ENCODE measurements at regions not wholly inside any gene's neighbourhood (a gene's known extent, or its start where the extent isn't known, plus 50 kb on each side); places are given as distances from the start of the nearest gene placed in this dataset.

DNA sequence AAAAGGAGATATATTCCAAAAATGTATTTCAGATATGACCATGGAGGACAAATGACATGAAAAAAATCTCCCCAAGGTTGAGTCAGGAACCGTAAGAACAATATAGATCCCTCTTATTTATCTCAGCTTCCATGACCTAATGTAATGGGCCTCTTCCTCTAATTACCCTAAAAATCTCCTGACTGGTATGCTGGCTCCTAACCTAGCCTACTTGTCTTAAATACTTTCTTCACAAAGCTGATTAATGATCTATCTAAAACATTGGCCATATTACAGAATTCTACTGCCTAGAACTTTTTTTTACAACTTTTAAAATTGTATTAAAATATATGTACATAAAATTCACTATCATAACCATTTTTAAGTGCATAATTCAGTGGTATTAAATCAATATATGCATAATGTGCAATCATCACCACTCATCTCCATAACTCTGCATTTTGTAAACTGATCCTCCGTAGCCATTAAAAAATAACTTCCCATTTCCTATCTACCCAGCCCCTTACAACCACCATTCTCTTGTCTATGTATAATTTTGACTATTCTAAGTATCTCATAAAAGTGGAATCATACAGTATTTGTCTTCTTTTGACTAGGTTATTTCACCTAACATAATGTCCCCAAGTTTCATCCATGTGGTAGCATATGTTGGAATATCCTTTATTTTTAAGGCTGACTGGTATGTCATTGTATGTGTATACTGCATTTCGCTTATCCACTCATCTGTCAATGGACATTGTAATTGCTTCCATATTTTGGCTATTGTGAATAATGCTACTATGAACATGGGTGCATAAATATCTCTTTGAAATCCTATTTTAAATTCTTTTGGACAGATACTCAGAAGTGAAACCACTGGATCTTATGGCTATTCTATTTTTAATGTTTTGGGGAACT, 464.6 kb downstream of the ADAMTS20 start:
- H3K4me3 ChIP-seq: no peak overlapping the region
- intact Hi-C loops (cut with DNase I): no loop called here
- no peaks in the 10 kb centered on the region for H3K4me1 ChIP-seq (replicated peaks)
- no peaks in the 10 kb centered on the region for H3K9me3 ChIP-seq
- 90% methylated on average over 3 of the region's 3 CpGs for WGBS
- TF ChIP-seq, protein P1, sequence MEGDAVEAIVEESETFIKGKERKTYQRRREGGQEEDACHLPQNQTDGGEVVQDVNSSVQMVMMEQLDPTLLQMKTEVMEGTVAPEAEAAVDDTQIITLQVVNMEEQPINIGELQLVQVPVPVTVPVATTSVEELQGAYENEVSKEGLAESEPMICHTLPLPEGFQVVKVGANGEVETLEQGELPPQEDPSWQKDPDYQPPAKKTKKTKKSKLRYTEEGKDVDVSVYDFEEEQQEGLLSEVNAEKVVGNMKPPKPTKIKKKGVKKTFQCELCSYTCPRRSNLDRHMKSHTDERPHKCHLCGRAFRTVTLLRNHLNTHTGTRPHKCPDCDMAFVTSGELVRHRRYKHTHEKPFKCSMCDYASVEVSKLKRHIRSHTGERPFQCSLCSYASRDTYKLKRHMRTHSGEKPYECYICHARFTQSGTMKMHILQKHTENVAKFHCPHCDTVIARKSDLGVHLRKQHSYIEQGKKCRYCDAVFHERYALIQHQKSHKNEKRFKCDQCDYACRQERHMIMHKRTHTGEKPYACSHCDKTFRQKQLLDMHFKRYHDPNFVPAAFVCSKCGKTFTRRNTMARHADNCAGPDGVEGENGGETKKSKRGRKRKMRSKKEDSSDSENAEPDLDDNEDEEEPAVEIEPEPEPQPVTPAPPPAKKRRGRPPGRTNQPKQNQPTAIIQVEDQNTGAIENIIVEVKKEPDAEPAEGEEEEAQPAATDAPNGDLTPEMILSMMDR (IDR thresholded peaks at IDR 0.05): no peak
- H3K27ac ChIP-seq: no peak overlapping the region
- no peaks in the 10 kb centered on the region for H3K27me3 ChIP-seq (replicated peaks; ENCODE audit: insufficient read depth)
- DNase-seq (ENCODE audit: low spot score): no peak
- H3K36me3 ChIP-seq: no peaks in the 10 kb centered on the region

- DNase-seq (ENCODE audit: low spot score): no peak
Measured at GRCh38 chr12:43079476-43079875, 472.5 kb downstream of the ADAMTS20 start.

GRCh38 chr12:43078976-43079375, 473.0 kb downstream of the ADAMTS20 start:
- Histone ChIP-seq H3K4me1 (replicated peaks) (no peaks in the 10 kb centered on the region), H3K4me3 (no peak overlapping the region), H3K36me3 (no peaks in the 10 kb centered on the region), H3K27ac (no peak overlapping the region), H3K27me3 (replicated peaks; ENCODE audit: insufficient read depth) (no peaks in the 10 kb centered on the region), H3K9me3 (no peaks in the 10 kb centered on the region)
- no peak for TF ChIP-seq POLR2AphosphoS5 (IDR thresholded peaks at IDR 0.05)
- TF ChIP-seq, protein P1 (IDR thresholded peaks at IDR 0.05): no peak
- TF ChIP-seq POLR2A (IDR thresholded peaks at IDR 0.05): no peak
- no peak for DNase-seq (ENCODE audit: low spot score)
- WGBS: 65% methylated on average over 3 of the region's 3 CpGs
- intact Hi-C loops (cut with DNase I): no loop called here

More at GRCh38 chr12:43079476-43079875, 472.5 kb downstream of the ADAMTS20 start:
- Histone ChIP-seq H3K9me3 (no peaks in the 10 kb centered on the region), H3K36me3 (no peaks in the 10 kb centered on the region), H3K27ac (no peak overlapping the region), H3K27me3 (replicated peaks; ENCODE audit: insufficient read depth) (no peaks in the 10 kb centered on the region), H3K4me3 (no peak overlapping the region), H3K4me1 (replicated peaks) (no peaks in the 10 kb centered on the region)
- intact Hi-C loops (cut with DNase I): no loop called here
- TF ChIP-seq POLR2AphosphoS5 (IDR thresholded peaks at IDR 0.05): no peak
- TF ChIP-seq, protein P1 (IDR thresholded peaks at IDR 0.05): no peak
- TF ChIP-seq POLR2A (IDR thresholded peaks at IDR 0.05): no peak

DNA sequence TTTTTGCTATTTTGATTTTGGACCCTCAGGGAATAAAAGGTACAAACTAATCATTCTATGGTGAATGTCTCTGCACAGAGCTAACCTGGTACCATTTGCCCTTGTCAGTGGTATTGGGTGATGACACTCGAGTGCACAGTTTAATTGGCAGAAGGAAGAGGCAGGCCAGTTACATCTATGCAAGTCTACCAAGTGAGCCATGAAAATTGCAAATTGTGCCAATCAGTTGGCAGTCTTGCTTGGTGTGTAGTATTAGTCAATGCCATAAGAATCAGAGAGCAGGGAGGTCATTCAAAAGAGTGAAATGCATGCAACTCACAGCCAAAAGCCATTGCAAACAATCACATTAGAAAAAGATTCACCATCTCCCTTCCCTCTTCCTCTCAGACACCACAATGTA, 479.6 kb downstream of the ADAMTS20 start:
- Histone ChIP-seq H3K9me3 (no peaks in the 10 kb centered on the region), H3K36me3 (no peaks in the 10 kb centered on the region), H3K27ac (no peak overlapping the region), H3K4me1 (replicated peaks) (no peaks in the 10 kb centered on the region), H3K4me3 (no peak overlapping the region), H3K27me3 (replicated peaks; ENCODE audit: insufficient read depth) (no peaks in the 10 kb centered on the region)
- no peak for DNase-seq (ENCODE audit: low spot score)
- WGBS: 82% methylated on average over 1 of the region's 1 CpG
- TF ChIP-seq, protein P1 (IDR thresholded peaks at IDR 0.05): no peak
- no peak for TF ChIP-seq POLR2AphosphoS5 (IDR thresholded peaks at IDR 0.05)
- no peak for TF ChIP-seq POLR2A (IDR thresholded peaks at IDR 0.05)
- intact Hi-C loops (cut with DNase I): no loop called here

- Histone ChIP-seq H3K9me3 (no peaks in the 10 kb centered on the region), H3K27ac (no peak overlapping the region), H3K4me1 (replicated peaks) (no peaks in the 10 kb centered on the region), H3K4me3 (no peak overlapping the region), H3K36me3 (no peaks in the 10 kb centered on the region), H3K27me3 (replicated peaks; ENCODE audit: insufficient read depth) (no peaks in the 10 kb centered on the region)
- no peak for TF ChIP-seq POLR2A (IDR thresholded peaks at IDR 0.05)
- TF ChIP-seq POLR2AphosphoS5 (IDR thresholded peaks at IDR 0.05): no peak
- TF ChIP-seq, protein P1 (IDR thresholded peaks at IDR 0.05): no peak
- intact Hi-C loops (cut with DNase I): no loop called here
- DNase-seq (ENCODE audit: low spot score): no peak
- WGBS: 87% methylated on average over 5 of the region's 5 CpGs
Measured at GRCh38 chr12:43069768-43070221, 480.2 kb upstream of the PRICKLE1 start.

Measured in prostate gland (tissue), 2 donors.